Lower leg skin (tissue), 4 donors: ENCODE measurements at regions not wholly inside any gene's neighbourhood (a gene's known extent, or its start where the extent isn't known, plus 50 kb on each side); places are given as distances from the start of the nearest gene placed in this dataset.

ENCODE experiments used
- DNase-seq, 2 donors: peaks; one replicate each; pipeline ENCODE4 v3.0.0-alpha.2; 2019; ENCODE audit warnings: low spot score in 2 of 2
- H3K4me3 ChIP-seq: fragments of 200-600 bp; sonication (generic); 2 replicates; pipeline ENCODE4 v1.5.1; 2017; ENCODE audit warnings: mild to moderate bottlenecking, low read depth; ENCODE audit not compliant: poor library complexity, severe bottlenecking
- CTCF ChIP-seq, 3 donors: fragments of 450-650 bp; IDR thresholded peaks; one replicate each; pipeline ENCODE4 v1.5.1; 2016; ENCODE audit warnings: antibody characterized with exemption in 3 of 3, mild to moderate bottlenecking in 3 of 3, moderate library complexity in 2 of 3
- POLR2A ChIP-seq, 2 donors: fragments of 450-650 bp; IDR thresholded peaks; one replicate each; pipeline ENCODE4 v1.6.1; 2016 to 2017; ENCODE audit warnings: antibody characterized with exemption in 2 of 2, mild to moderate bottlenecking in 1 of 2, moderate library complexity in 1 of 2
- WGBS, 2 donors: methylation state at CpG; one replicate each; pipeline ENCODE4 v1.1.5; 2018; 5-methylcytosine and 5-hydroxymethylcytosine counted together
- intact Hi-C: fragments of 100-400 bp; cut with DNase I; formaldehyde crosslinking; loops from one replicate; pipeline ENCODE4 v1.15.0; 2023; ENCODE audit warnings: low total_unique reads

GRCh38 chr13:73369095-73369494 lies 310.3 kb downstream of the KLF5 start:
- no peak overlapping the region for H3K4me3 ChIP-seq
- intact Hi-C loops, result no loop called here
- TF ChIP-seq POLR2A (IDR thresholded peaks at IDR 0.05) (no peak), CTCF (IDR thresholded peaks at IDR 0.05) (no peak)
- WGBS, 2 donors, result 55 to 57% methylated on average over 2 of the region's 2 CpGs
- DNase-seq, result no peak

GRCh38 chr13:73368608-73369007 lies 309.8 kb downstream of the KLF5 start:
- peak in 1 of 2 donors; percentile 49 for DNase-seq
- no peak overlapping the region for H3K4me3 ChIP-seq
- TF ChIP-seq POLR2A (IDR thresholded peaks at IDR 0.05) (no peak), CTCF (IDR thresholded peaks at IDR 0.05) (no peak)
- 52 to 55% methylated on average over 5 of the region's 5 CpGs for WGBS, 2 donors
- intact Hi-C loops, result no loop called here

- WGBS, 2 donors, result 48 to 55% methylated on average over 5 of the region's 5 CpGs
- no peak for TF ChIP-seq POLR2A (IDR thresholded peaks at IDR 0.05)
Measured at GRCh38 chr13:73367886-73368285, 309.1 kb downstream of the KLF5 start.

GRCh38 chr13:73366241-73366640 lies 307.4 kb downstream of the KLF5 start:
- no peak overlapping the region for H3K4me3 ChIP-seq
- TF ChIP-seq CTCF (IDR thresholded peaks at IDR 0.05), result no peak
- TF ChIP-seq POLR2A (IDR thresholded peaks at IDR 0.05), result no peak
- WGBS, 2 donors, result 79 to 81% methylated on average over 3 of the region's 3 CpGs
- no peak for DNase-seq
- intact Hi-C loops, result no loop called here

More at GRCh38 chr13:73367886-73368285, 309.1 kb downstream of the KLF5 start:
- no peak overlapping the region for H3K4me3 ChIP-seq
- DNase-seq, result no peak
- intact Hi-C loops, result no loop called here

GRCh38 chr13:73365681-73366080 lies 306.9 kb downstream of the KLF5 start:
- intact Hi-C loops, result no loop called here
- WGBS, 2 donors, result 58 to 62% methylated on average over 4 of the region's 4 CpGs
- no peak overlapping the region for H3K4me3 ChIP-seq
- TF ChIP-seq POLR2A (IDR thresholded peaks at IDR 0.05) (no peak), CTCF (IDR thresholded peaks at IDR 0.05) (no peak)
- no peak for DNase-seq

GRCh38 chr13:73365252-73365651 lies 306.4 kb downstream of the KLF5 start:
- 37 to 39% methylated on average over 3 of the region's 3 CpGs for WGBS, 2 donors
- H3K4me3 ChIP-seq, result no peak overlapping the region
- no peak for TF ChIP-seq CTCF (IDR thresholded peaks at IDR 0.05)
- no peak for TF ChIP-seq POLR2A (IDR thresholded peaks at IDR 0.05)
- no peak for DNase-seq
- intact Hi-C loops, result no loop called here
